Neuronal stem cell (in vitro differentiated cells): ENCODE measurements at regions not wholly inside any gene's neighbourhood (a gene's known extent, or its start where the extent isn't known, plus 50 kb on each side); places are given as distances from the start of the nearest gene placed in this dataset.

Experiments
- DNase-seq: peaks from one replicate; pipeline ENCODE4 v3.0.0-alpha.2; 2013; ENCODE audit warnings: low spot score
- H2AFZ ChIP-seq: one replicate; pipeline ENCODE4 v1.6.1; 2013; ENCODE audit warnings: mild to moderate bottlenecking, low read length, inconsistent platforms
- H2AK5ac ChIP-seq: 2 replicates; pipeline ENCODE4 v1.6.1; 2013; ENCODE audit warnings: low read depth, mild to moderate bottlenecking, inconsistent platforms, low read length, moderate library complexity, mixed read lengths
- H2BK120ac ChIP-seq: 2 replicates; pipeline ENCODE4 v1.6.1; 2013; ENCODE audit warnings: low read depth, mild to moderate bottlenecking, inconsistent platforms, low read length, moderate library complexity, mixed read lengths
- H2BK12ac ChIP-seq: one replicate; pipeline ENCODE4 v1.6.1; 2013; ENCODE audit warnings: low read length, inconsistent platforms
- H2BK15ac ChIP-seq: 2 replicates; pipeline ENCODE4 v1.6.1; 2013; ENCODE audit warnings: mild to moderate bottlenecking, low read length, inconsistent platforms, mixed read lengths
- H2BK5ac ChIP-seq: one replicate; pipeline ENCODE4 v1.6.1; 2013; ENCODE audit warnings: inconsistent platforms, mild to moderate bottlenecking, low read length, moderate library complexity
- H3K14ac ChIP-seq: one replicate; pipeline ENCODE4 v1.6.1; 2013; ENCODE audit warnings: low read length, inconsistent platforms
- H3K18ac ChIP-seq: 2 replicates; pipeline ENCODE4 v1.6.1; 2013; ENCODE audit warnings: low read length, inconsistent platforms
- H3K23ac ChIP-seq: 2 replicates; pipeline ENCODE4 v1.6.1; 2013; ENCODE audit warnings: low read depth, mild to moderate bottlenecking, mixed read lengths, low read length, inconsistent platforms; ENCODE audit not compliant: poor library complexity
- H3K27ac ChIP-seq: replicated peaks from 3 replicates; pipeline ENCODE4 v1.5.1; 2013; ENCODE audit warnings: low read length, inconsistent platforms
- H3K27me3 ChIP-seq, 3 experiments: 2 replicates each; pipeline ENCODE4 v1.6.1; 2013; ENCODE audit warnings: low read length in 3 of 3, mild to moderate bottlenecking in 2 of 3, inconsistent platforms in 1 of 3, low read depth in 1 of 3, mixed read lengths in 1 of 3, moderate library complexity in 1 of 3; ENCODE audit not compliant: control insufficient read depth in 3 of 3, insufficient read depth in 3 of 3
- H3K36me3 ChIP-seq, 2 donors: replicated peaks in 1 of 2; 2 replicates each; pipeline ENCODE4 v1.6.1; 2013; ENCODE audit warnings: low read length in 2 of 2; ENCODE audit not compliant: control insufficient read depth in 2 of 2, insufficient read depth in 2 of 2
- H3K4ac ChIP-seq: 2 replicates; pipeline ENCODE4 v1.6.1; 2013; ENCODE audit warnings: inconsistent platforms, mild to moderate bottlenecking, low read length, moderate library complexity
- H3K4me1 ChIP-seq, 2 donors: 1 replicate in 1 of 2; 2 replicates in 1 of 2; pipeline ENCODE4 v1.6.1; 2013; ENCODE audit warnings: low read length in 2 of 2, low read depth in 1 of 2; ENCODE audit not compliant: control insufficient read depth in 2 of 2, insufficient read depth in 1 of 2
- H3K4me2 ChIP-seq: one replicate; pipeline ENCODE4 v1.6.1; 2013; ENCODE audit warnings: mild to moderate bottlenecking, low read length, inconsistent platforms; ENCODE audit not compliant: insufficient read depth, poor library complexity, severe bottlenecking
- H3K4me3 ChIP-seq, 2 donors: 2 replicates each; pipeline ENCODE4 v1.5.1; 2013; ENCODE audit warnings: low read length in 2 of 2, mild to moderate bottlenecking in 2 of 2, inconsistent platforms in 1 of 2, moderate library complexity in 1 of 2
- H3K79me1 ChIP-seq: one replicate; pipeline ENCODE4 v1.6.1; 2013; ENCODE audit warnings: low read depth, mild to moderate bottlenecking, inconsistent platforms, low read length, moderate library complexity
- H3K9ac ChIP-seq: one replicate; pipeline ENCODE4 v1.6.1; 2013; ENCODE audit warnings: mild to moderate bottlenecking, low read depth, low read length, inconsistent platforms; ENCODE audit not compliant: poor library complexity
- H3K9me3 ChIP-seq, 2 donors: replicated peaks in 1 of 2; 2 replicates each; pipeline versions ENCODE3 to v1.6.1; 2013; ENCODE audit warnings: low read length in 2 of 2, mild to moderate bottlenecking in 2 of 2, inconsistent platforms in 1 of 2, low read depth in 1 of 2, mixed read lengths in 1 of 2, moderate library complexity in 1 of 2; ENCODE audit not compliant: control insufficient read depth in 2 of 2, insufficient read depth in 1 of 2
- H4K8ac ChIP-seq: one replicate; pipeline ENCODE4 v1.6.1; 2013; ENCODE audit warnings: low read depth, mild to moderate bottlenecking, inconsistent platforms, low read length, moderate library complexity
- H4K91ac ChIP-seq: one replicate; pipeline ENCODE4 v1.6.1; 2013; ENCODE audit warnings: low read length, low read depth, mild to moderate bottlenecking, inconsistent platforms; ENCODE audit not compliant: poor library complexity
- WGBS, 2 donors: extraction: QIAGEN DNeasy Blood & Tissue Kit; methylation state at CpG; one replicate each; pipeline ENCODE4 v1.1.7; 2013; ENCODE audit warnings: missing lambda C conversion rate in 2 of 2, mixed read lengths in 1 of 2; ENCODE audit not compliant: insufficient read length in 2 of 2, insufficient replicate concordance in 1 of 2; ENCODE audit errors: extremely low coverage in 2 of 2; 5-methylcytosine and 5-hydroxymethylcytosine counted together

DNA sequence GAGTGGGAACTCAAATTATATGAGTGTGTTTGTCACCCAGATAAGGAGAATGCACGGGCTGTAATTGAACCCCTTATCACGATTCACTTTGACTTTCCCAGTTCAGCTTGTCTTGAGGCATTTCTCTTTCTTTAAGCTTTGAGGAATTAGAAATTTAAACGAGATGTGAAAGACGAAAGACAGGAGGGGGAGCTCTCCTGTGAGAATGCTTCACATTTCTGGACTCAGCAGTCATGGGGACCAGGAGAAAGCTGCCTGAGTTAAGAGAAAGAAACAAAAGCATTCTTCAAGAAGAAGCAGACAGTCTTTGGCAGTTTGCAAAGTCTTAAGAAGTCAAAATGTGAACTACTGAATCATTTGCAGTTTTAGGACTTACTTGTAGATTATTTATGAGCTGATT, 205.6 kb downstream of the NECTIN3 start:
- no peak overlapping the region for H3K14ac ChIP-seq
- H3K79me1 ChIP-seq, result no peaks in the 10 kb centered on the region
- H3K4ac ChIP-seq, result no peak overlapping the region
- no peak overlapping the region for H3K23ac ChIP-seq
- H3K27ac ChIP-seq, result no peak overlapping the region
- H3K36me3 ChIP-seq, result no peaks in the 10 kb centered on the region
- H3K18ac ChIP-seq, result no peak overlapping the region
- H2BK120ac ChIP-seq, result no peak overlapping the region
- H2BK5ac ChIP-seq, result no peak overlapping the region
- WGBS, 2 donors, result no CpG with 5 or more reads among the region's 4 CpGs
- no peak overlapping the region for H2BK15ac ChIP-seq
- H4K91ac ChIP-seq, result no peak overlapping the region
- no peak overlapping the region for H3K4me3 ChIP-seq
- H2AK5ac ChIP-seq, result no peak overlapping the region
- peaks cover 5 to 13% of the 10 kb centered on the region in 2 donors for H3K4me1 ChIP-seq
- H4K8ac ChIP-seq, result no peak overlapping the region
- H2BK12ac ChIP-seq, result no peak overlapping the region
- peak; percentile 39 for DNase-seq
- no peaks in the 10 kb centered on the region for H3K9me3 ChIP-seq
- H3K9ac ChIP-seq, result no peak overlapping the region
- no peak overlapping the region for H3K4me2 ChIP-seq
- H3K27me3 ChIP-seq, result no peaks in the 10 kb centered on the region
- peak overlapping the region; percentile 62 for H2AFZ ChIP-seq

DNA sequence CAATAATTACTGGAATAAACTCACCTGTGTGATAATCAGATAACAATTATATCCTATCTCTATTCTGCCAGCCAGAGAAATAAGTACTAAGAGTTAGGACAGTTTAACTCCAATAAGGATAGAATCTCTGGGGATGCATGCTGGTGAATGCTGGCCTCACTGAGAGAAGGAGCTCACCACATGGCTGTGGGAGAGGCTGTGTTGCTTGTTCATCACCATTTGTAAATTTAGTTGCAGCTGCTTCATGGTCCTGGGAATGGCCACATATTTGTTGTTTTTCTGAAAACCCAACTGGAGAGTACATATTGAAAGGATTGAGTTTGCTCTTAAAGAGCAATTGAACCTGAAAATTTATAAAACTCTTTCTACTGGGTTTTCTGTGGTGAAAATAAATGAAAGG, 207.3 kb downstream of the NECTIN3 start:
- no peaks in the 10 kb centered on the region for H3K9me3 ChIP-seq
- no peak overlapping the region for H2AK5ac ChIP-seq
- no peak overlapping the region for H4K91ac ChIP-seq
- no peak overlapping the region for H3K18ac ChIP-seq
- no peaks in the 10 kb centered on the region for H3K27me3 ChIP-seq
- no peak overlapping the region for H3K4me2 ChIP-seq
- no peaks in the 10 kb centered on the region for H3K79me1 ChIP-seq
- no peak overlapping the region for H4K8ac ChIP-seq
- H2BK120ac ChIP-seq, result no peak overlapping the region
- no peak overlapping the region for H3K4me3 ChIP-seq
- no peak overlapping the region for H2BK5ac ChIP-seq
- no peak overlapping the region for H2BK12ac ChIP-seq
- peaks cover 5 to 13% of the 10 kb centered on the region in 2 donors for H3K4me1 ChIP-seq
- no peak overlapping the region for H3K27ac ChIP-seq
- H3K4ac ChIP-seq, result no peak overlapping the region
- no peak overlapping the region for H3K9ac ChIP-seq
- H3K23ac ChIP-seq, result no peak overlapping the region
- no peak overlapping the region for H2BK15ac ChIP-seq
- no peak for DNase-seq
- no peak overlapping the region for H2AFZ ChIP-seq
- H3K14ac ChIP-seq, result no peak overlapping the region
- no peaks in the 10 kb centered on the region for H3K36me3 ChIP-seq

DNA sequence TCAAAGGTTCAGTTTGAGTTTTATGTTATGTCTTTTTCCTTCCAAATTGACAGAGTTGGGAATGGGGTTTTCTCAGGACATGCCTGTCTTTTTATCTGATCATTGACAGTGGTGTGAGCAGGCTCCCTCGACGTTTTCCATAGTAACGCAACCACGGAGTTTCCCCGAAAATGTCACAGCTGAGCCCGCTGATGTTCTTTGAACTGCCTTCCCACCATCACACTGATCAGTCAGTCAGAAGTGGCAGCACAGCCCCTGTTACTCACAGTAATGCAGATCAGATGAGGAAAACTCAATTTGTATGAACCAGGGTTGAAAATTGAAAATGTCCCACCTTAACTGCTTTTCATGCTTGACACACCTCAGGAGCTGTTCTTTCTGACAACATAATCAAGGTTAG, 210.4 kb downstream of the NECTIN3 start:
- Histone ChIP-seq H2BK15ac (no peak overlapping the region), H3K23ac (no peak overlapping the region), H2BK12ac (peak overlapping the region; percentile 36), H3K9me3 (no peaks in the 10 kb centered on the region), H2BK5ac (no peak overlapping the region), H2BK120ac (no peak overlapping the region), H3K14ac (no peak overlapping the region), H3K4me2 (no peak overlapping the region), H3K27me3 (no peaks in the 10 kb centered on the region), H2AFZ (no peak overlapping the region), H3K4me1 (peaks cover 8 to 9% of the 10 kb centered on the region in 2 donors), H3K4ac (no peak overlapping the region), H3K18ac (no peak overlapping the region), H4K8ac (no peak overlapping the region), H3K4me3 (no peak overlapping the region), H2AK5ac (no peak overlapping the region), H3K36me3 (no peaks in the 10 kb centered on the region), H3K27ac (no peak overlapping the region), H3K79me1 (no peaks in the 10 kb centered on the region), H4K91ac (no peak overlapping the region), H3K9ac (no peak overlapping the region)
- DNase-seq, result no peak
- WGBS, 2 donors, result no CpG with 5 or more reads among the region's 6 CpGs

DNA sequence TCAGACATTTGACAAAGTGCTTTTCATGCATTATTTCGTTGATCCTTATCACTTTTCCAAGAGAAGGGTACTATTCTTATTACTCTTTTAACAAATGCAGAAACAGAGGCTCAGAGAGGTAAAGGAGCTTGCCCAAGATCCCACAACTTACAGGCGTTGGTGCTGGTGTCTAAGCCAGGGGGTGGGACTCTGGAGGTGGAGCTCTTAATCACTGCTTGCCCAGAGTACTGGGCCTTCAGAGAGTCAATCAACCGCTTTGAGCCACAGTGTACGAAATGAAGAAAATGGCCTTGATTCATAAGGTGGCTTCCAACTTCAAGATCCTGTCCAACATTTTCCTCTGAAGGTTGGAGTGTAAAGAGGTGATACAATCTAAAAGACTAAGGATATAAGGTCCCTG, 211.5 kb downstream of the NECTIN3 start:
- H3K9me3 ChIP-seq, result no peaks in the 10 kb centered on the region
- no peak overlapping the region for H2BK5ac ChIP-seq
- H3K27ac ChIP-seq, result no peak overlapping the region
- H3K4me2 ChIP-seq, result no peak overlapping the region
- H3K9ac ChIP-seq, result no peak overlapping the region
- H4K91ac ChIP-seq, result no peak overlapping the region
- H2AK5ac ChIP-seq, result no peak overlapping the region
- H3K4me3 ChIP-seq, result no peak overlapping the region
- no peak overlapping the region for H3K23ac ChIP-seq
- H3K79me1 ChIP-seq, result no peaks in the 10 kb centered on the region
- no CpG with 5 or more reads among the region's 4 CpGs for WGBS, 2 donors
- H2BK15ac ChIP-seq, result no peak overlapping the region
- H4K8ac ChIP-seq, result no peak overlapping the region
- DNase-seq, result no peak
- H3K4me1 ChIP-seq, result peaks cover 0 to 7% of the 10 kb centered on the region in 2 donors
- H2BK12ac ChIP-seq, result no peak overlapping the region
- no peaks in the 10 kb centered on the region for H3K36me3 ChIP-seq
- no peak overlapping the region for H2BK120ac ChIP-seq
- no peak overlapping the region for H3K18ac ChIP-seq
- H2AFZ ChIP-seq, result no peak overlapping the region
- no peak overlapping the region for H3K14ac ChIP-seq
- H3K27me3 ChIP-seq, result no peaks in the 10 kb centered on the region
- no peak overlapping the region for H3K4ac ChIP-seq
